ENCODE measurements at regions not wholly inside any gene's neighbourhood (a gene's known extent, or its start where the extent isn't known, plus 50 kb on each side); places are given as distances from the start of the nearest gene placed in this dataset.

DNA sequence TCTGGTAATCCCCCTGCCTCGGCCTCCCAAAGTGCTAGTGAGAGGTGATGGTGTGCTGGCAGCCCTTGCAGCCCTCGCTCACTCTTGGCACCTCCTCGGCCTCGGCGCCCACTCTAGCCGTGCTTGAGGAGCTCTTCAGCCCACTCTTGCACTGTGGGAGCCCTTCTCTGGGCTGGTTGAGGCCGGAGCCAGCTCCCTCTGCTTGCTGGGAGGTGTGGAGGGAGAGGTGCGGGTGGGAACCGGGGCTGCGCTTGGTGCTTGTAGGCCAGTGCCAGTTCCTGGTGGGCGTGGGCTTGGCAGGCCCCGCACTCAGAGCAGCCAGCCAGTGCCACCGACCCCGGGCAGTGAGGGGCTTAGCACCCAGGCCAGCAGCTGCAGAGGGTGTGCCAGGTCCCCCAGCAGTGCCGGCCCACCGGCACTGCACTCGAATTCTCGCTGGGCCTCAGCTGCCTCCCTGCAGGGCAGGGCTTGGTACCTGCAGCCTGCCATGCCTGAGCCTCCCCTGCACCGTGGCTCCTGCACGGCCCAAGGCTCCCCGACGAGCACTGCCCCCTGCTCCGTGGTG lies 189.0 kb upstream of the ASCC3 start:
- no peak for DNase-seq
- no peaks in the 10 kb centered on the region for H3K36me3 ChIP-seq
- H3K4me3 ChIP-seq, result no peak overlapping the region
- H3K27me3 ChIP-seq, result no peaks in the 10 kb centered on the region
- intact Hi-C loops (cut with DNase I; ENCODE audit: low total_unique reads), result no loop called here
- peaks cover 0 to 52% (median 37%) of the 10 kb centered on the region in 4 donors for H3K9me3 ChIP-seq
- 89 to 94% (median 89%) methylated on average over 13 to 23 of the region's 23 CpGs for WGBS, 5 donors
- H3K27ac ChIP-seq, result no peak overlapping the region
- H3K4me1 ChIP-seq, result no peaks in the 10 kb centered on the region
- TF ChIP-seq POLR2A (IDR thresholded peaks at IDR 0.05) (no peak), EP300 (IDR thresholded peaks at IDR 0.05) (no peak), POLR2AphosphoS5 (IDR thresholded peaks at IDR 0.05) (no peak)
- TF ChIP-seq, protein P1, sequence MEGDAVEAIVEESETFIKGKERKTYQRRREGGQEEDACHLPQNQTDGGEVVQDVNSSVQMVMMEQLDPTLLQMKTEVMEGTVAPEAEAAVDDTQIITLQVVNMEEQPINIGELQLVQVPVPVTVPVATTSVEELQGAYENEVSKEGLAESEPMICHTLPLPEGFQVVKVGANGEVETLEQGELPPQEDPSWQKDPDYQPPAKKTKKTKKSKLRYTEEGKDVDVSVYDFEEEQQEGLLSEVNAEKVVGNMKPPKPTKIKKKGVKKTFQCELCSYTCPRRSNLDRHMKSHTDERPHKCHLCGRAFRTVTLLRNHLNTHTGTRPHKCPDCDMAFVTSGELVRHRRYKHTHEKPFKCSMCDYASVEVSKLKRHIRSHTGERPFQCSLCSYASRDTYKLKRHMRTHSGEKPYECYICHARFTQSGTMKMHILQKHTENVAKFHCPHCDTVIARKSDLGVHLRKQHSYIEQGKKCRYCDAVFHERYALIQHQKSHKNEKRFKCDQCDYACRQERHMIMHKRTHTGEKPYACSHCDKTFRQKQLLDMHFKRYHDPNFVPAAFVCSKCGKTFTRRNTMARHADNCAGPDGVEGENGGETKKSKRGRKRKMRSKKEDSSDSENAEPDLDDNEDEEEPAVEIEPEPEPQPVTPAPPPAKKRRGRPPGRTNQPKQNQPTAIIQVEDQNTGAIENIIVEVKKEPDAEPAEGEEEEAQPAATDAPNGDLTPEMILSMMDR (IDR thresholded peaks at IDR 0.05), result no peak

DNA sequence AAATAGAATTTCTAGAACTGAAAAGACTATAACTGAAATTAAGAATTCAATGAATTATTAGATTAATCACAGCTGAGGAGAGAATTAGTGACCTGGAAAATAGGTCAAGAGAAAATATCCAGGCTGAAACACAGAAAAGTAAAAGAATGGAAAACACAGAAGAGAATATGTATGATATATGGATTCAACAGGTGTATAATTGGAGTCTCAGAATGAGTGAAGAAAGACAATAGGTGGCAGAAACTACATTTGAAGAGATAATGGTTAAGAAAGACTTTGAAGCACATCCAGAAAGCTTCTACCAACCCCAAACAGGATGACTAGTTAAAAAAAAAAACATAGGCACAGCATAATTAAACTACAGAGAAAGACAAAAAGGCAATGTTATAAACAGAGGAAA lies 196.2 kb upstream of the ASCC3 start:
- intact Hi-C loops (cut with DNase I; ENCODE audit: low total_unique reads), result no loop called here
- Histone ChIP-seq H3K27me3 (no peaks in the 10 kb centered on the region), H3K27ac (no peak overlapping the region), H3K36me3 (no peaks in the 10 kb centered on the region), H3K4me1 (no peaks in the 10 kb centered on the region), H3K4me3 (no peak overlapping the region), H3K9me3 (peaks cover 0 to 18% (median 8%) of the 10 kb centered on the region in 4 donors)
- no peak for TF ChIP-seq EP300 (IDR thresholded peaks at IDR 0.05)
- TF ChIP-seq POLR2AphosphoS5 (IDR thresholded peaks at IDR 0.05), result no peak
- TF ChIP-seq, protein P1 (IDR thresholded peaks at IDR 0.05), result no peak
- no peak for TF ChIP-seq POLR2A (IDR thresholded peaks at IDR 0.05)
- DNase-seq, result no peak

DNA sequence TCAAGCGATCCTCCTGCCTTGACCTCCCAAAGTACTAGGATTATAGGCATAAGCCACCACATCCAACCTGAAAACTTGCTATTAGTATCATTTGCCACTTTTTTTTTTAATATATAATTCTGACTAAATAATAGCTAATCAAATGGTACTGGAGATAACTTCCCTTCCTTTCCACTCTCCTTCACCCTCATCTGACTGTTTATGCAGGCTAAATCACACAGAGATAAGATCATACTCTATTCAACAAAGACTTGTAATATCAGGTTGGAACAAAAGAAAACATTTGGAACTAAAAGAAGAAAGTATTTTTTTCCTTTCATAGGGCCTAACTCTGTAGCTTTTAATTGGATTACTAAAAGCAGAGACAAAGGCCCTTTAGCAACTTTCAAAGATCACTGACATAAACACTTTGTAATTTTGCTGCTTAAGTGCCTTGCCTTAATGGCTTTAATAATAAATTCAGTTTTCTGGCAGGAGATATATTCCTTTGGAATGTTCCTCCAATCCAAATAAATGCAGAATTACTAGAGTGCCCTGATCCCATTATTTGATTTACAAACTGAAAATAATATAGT lies 198.7 kb upstream of the ASCC3 start:
- no peak for DNase-seq
- Histone ChIP-seq H3K27me3 (no peaks in the 10 kb centered on the region), H3K9me3 (peaks cover 0 to 14% (median 3%) of the 10 kb centered on the region in 4 donors), H3K4me1 (no peaks in the 10 kb centered on the region), H3K27ac (no peak overlapping the region), H3K36me3 (no peaks in the 10 kb centered on the region), H3K4me3 (no peak overlapping the region)
- intact Hi-C loops (cut with DNase I; ENCODE audit: low total_unique reads), result no loop called here
- TF ChIP-seq, protein P1 (IDR thresholded peaks at IDR 0.05), result no peak
- no peak for TF ChIP-seq POLR2AphosphoS5 (IDR thresholded peaks at IDR 0.05)
- no peak for TF ChIP-seq POLR2A (IDR thresholded peaks at IDR 0.05)
- TF ChIP-seq EP300 (IDR thresholded peaks at IDR 0.05), result no peak
- 33 to 100% (median 93%) methylated on average over 1 of the region's 1 CpG for WGBS, 5 donors

DNA sequence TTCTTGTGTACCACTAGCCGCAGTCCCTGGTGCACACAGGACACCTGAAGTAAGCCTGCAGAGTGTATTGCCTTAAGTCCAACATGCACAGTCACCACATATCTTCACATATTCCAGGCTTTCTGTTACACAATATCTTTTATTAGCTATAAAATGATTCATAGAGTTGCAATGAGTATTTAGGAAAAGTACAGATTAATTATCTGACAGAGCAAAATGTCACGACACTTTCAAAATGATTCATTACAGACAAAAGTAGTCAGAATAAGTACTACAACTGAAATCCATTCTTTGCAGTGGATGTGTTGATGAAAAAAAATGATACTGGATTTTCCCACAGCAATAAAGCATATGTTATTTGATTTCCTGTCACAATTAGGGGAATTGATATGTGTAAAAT lies 199.5 kb upstream of the ASCC3 start:
- Histone ChIP-seq H3K27me3 (no peaks in the 10 kb centered on the region), H3K4me1 (no peaks in the 10 kb centered on the region), H3K27ac (no peak overlapping the region), H3K9me3 (peaks cover 0 to 14% (median 3%) of the 10 kb centered on the region in 4 donors), H3K4me3 (no peak overlapping the region), H3K36me3 (no peaks in the 10 kb centered on the region)
- WGBS, 5 donors, result 69 to 92% (median 84%) methylated on average over 2 of the region's 2 CpGs
- TF ChIP-seq, protein P1 (IDR thresholded peaks at IDR 0.05), result no peak
- TF ChIP-seq POLR2AphosphoS5 (IDR thresholded peaks at IDR 0.05) (no peak), EP300 (IDR thresholded peaks at IDR 0.05) (no peak), POLR2A (IDR thresholded peaks at IDR 0.05) (no peak)
- DNase-seq, result no peak
- intact Hi-C loops (cut with DNase I; ENCODE audit: low total_unique reads), result no loop called here
